Liver (tissue), 8 donors: ENCODE measurements at regions not wholly inside any gene's neighbourhood (a gene's known extent, or its start where the extent isn't known, plus 50 kb on each side); places are given as distances from the start of the nearest gene placed in this dataset.

ENCODE experiments used
- DNase-seq: peaks from one replicate; pipeline ENCODE4 v3.0.0-alpha.2; 2017; ENCODE audit warnings: low spot score
- H3K27ac ChIP-seq, 2 donors: one replicate each; pipeline ENCODE4 v1.7.0; 2013; ENCODE audit warnings: inconsistent platforms in 2 of 2, low read length in 2 of 2, control low read depth in 1 of 2, low read depth in 1 of 2, mild to moderate bottlenecking in 1 of 2
- H3K27me3 ChIP-seq, 4 donors: one replicate each; pipeline versions ENCODE4 v1.6.1 to v1.7.0; 2013; ENCODE audit warnings: low read length in 3 of 4, inconsistent platforms in 1 of 4, mild to moderate bottlenecking in 1 of 4, moderate library complexity in 1 of 4; ENCODE audit not compliant: control insufficient read depth in 4 of 4, insufficient read depth in 4 of 4
- H3K36me3 ChIP-seq, 4 donors: one replicate each; pipeline versions ENCODE4 v1.6.1 to v1.7.0; 2013; ENCODE audit warnings: low read length in 3 of 4, mild to moderate bottlenecking in 3 of 4, low read depth in 1 of 4, moderate library complexity in 1 of 4; ENCODE audit not compliant: control insufficient read depth in 4 of 4, insufficient read depth in 3 of 4
- H3K4me1 ChIP-seq, 4 donors: one replicate each; pipeline versions ENCODE4 v1.6.1 to v1.7.0; 2013; ENCODE audit warnings: low read length in 3 of 4, mild to moderate bottlenecking in 3 of 4, moderate library complexity in 1 of 4; ENCODE audit not compliant: control insufficient read depth in 4 of 4, insufficient read depth in 4 of 4
- H3K4me3 ChIP-seq, 3 donors: one replicate each; pipeline versions ENCODE4 v1.6.1 to v1.7.0; 2013; ENCODE audit warnings: low read length in 3 of 3, control low read depth in 1 of 3, low read depth in 1 of 3, mild to moderate bottlenecking in 1 of 3
- H3K9ac ChIP-seq, 2 donors: one replicate each; pipeline ENCODE4 v1.7.0; 2013; ENCODE audit warnings: low read length in 2 of 2, mild to moderate bottlenecking in 2 of 2, moderate library complexity in 2 of 2, control low read depth in 1 of 2, low read depth in 1 of 2
- H3K9me3 ChIP-seq, 4 donors: one replicate each; pipeline versions ENCODE4 v1.6.1 to v1.7.0; 2013; ENCODE audit warnings: low read length in 3 of 4; ENCODE audit not compliant: control insufficient read depth in 4 of 4
- EGR1 ChIP-seq, 2 donors: IDR thresholded peaks; 2 replicates each; pipeline ENCODE4 v1.6.1; 2016 to 2018; ENCODE audit warnings: antibody characterized with exemption in 2 of 2, low read depth in 2 of 2
- FOXA1 ChIP-seq: IDR thresholded peaks from 2 replicates; pipeline ENCODE4 v1.6.1; 2016; ENCODE audit warnings: antibody characterized with exemption
- FOXA2 ChIP-seq: IDR thresholded peaks from 2 replicates; pipeline ENCODE4 v1.6.1; 2016; ENCODE audit warnings: antibody characterized with exemption
- GABPA ChIP-seq, 2 donors: IDR thresholded peaks in 1 of 2; conservative IDR thresholded peaks in 1 of 2; 2 replicates each; pipeline ENCODE4 v1.6.1; 2016; ENCODE audit warnings: antibody characterized with exemption in 2 of 2, mild to moderate bottlenecking in 1 of 2, moderate library complexity in 1 of 2
- HNF4A ChIP-seq, 2 donors: conservative IDR thresholded peaks; 2 replicates each; pipeline ENCODE4 v1.6.1; 2016; ENCODE audit warnings: antibody characterized with exemption in 2 of 2, mild to moderate bottlenecking in 2 of 2
- HNF4G ChIP-seq: IDR thresholded peaks from 2 replicates; pipeline ENCODE4 v1.6.1; 2016; ENCODE audit warnings: antibody characterized with exemption
- JUND ChIP-seq, 2 donors: IDR thresholded peaks; 2 replicates each; pipeline ENCODE4 v1.6.1; 2016; ENCODE audit warnings: antibody characterized with exemption in 2 of 2
- RXRA ChIP-seq, 2 donors: IDR thresholded peaks; 2 replicates each; pipeline ENCODE4 v1.6.1; 2017 to 2018; ENCODE audit warnings: antibody characterized with exemption in 2 of 2, mild to moderate bottlenecking in 1 of 2
- SP1 ChIP-seq: IDR thresholded peaks from 2 replicates; pipeline ENCODE4 v1.6.1; 2018; ENCODE audit warnings: antibody characterized with exemption, mild to moderate bottlenecking
- TAF1 ChIP-seq: conservative IDR thresholded peaks from 2 replicates; pipeline ENCODE4 v1.6.1; 2016; ENCODE audit warnings: antibody characterized with exemption, mild to moderate bottlenecking
- YY1 ChIP-seq: IDR thresholded peaks from 2 replicates; pipeline ENCODE4 v1.6.1; 2016; ENCODE audit warnings: antibody characterized with exemption, mild to moderate bottlenecking
- WGBS: extraction: QIAGEN DNeasy Blood & Tissue Kit; methylation state at CpG from one replicate; pipeline ENCODE4 v1.1.7; 2013; 5-methylcytosine and 5-hydroxymethylcytosine counted together
- TF ChIP-seq, protein P1 (sequence below): IDR thresholded peaks from 2 replicates; pipeline ENCODE4 v1.6.1; 2016; ENCODE audit warnings: antibody characterized with exemption
- TF ChIP-seq, protein P2 (sequence below): IDR thresholded peaks from 2 replicates; pipeline ENCODE4 v1.6.1; 2016; ENCODE audit warnings: antibody characterized with exemption
- TF ChIP-seq, protein P3 (sequence below): fragments of 150-350 bp; IDR thresholded peaks from 2 replicates; pipeline ENCODE4 v1.5.1; 2017; ENCODE audit warnings: improper control_type of control experiment, low read depth, low read length; ENCODE audit not compliant: missing input control
- donor health status: healthy.
- donor health status: healthy.
- donor health status: healthy.
- donor health status: healthy.
- donor health status: healthy.

DNA sequence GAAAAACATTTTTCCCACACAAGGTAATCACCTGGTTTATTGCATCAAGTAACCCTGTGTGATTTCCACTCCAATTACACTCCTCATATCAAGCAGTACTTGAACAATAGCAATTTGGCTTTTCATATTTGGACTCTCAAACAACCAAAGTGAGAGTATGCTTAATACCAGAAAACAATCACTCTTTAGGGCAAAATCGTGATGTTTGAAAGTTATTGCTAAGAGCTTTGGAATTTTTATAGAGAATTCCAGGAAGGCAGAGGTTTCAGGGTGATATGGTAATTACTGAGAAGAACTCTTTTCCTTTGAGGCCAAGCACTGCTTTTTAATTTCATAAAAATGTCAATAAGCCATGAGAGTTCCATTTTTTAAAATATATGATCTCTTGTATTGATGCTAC lies 779.5 kb upstream of the LRRTM1 start (continued):
- TF ChIP-seq, protein P1, sequence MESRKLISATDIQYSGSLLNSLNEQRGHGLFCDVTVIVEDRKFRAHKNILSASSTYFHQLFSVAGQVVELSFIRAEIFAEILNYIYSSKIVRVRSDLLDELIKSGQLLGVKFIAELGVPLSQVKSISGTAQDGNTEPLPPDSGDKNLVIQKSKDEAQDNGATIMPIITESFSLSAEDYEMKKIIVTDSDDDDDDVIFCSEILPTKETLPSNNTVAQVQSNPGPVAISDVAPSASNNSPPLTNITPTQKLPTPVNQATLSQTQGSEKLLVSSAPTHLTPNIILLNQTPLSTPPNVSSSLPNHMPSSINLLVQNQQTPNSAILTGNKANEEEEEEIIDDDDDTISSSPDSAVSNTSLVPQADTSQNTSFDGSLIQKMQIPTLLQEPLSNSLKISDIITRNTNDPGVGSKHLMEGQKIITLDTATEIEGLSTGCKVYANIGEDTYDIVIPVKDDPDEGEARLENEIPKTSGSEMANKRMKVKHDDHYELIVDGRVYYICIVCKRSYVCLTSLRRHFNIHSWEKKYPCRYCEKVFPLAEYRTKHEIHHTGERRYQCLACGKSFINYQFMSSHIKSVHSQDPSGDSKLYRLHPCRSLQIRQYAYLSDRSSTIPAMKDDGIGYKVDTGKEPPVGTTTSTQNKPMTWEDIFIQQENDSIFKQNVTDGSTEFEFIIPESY: no peak
- no peak for TF ChIP-seq GABPA (IDR thresholded peaks at IDR 0.05 in 1 of 2, conservative IDR thresholded peaks at IDR 0.05 in 1 of 2)

DNA sequence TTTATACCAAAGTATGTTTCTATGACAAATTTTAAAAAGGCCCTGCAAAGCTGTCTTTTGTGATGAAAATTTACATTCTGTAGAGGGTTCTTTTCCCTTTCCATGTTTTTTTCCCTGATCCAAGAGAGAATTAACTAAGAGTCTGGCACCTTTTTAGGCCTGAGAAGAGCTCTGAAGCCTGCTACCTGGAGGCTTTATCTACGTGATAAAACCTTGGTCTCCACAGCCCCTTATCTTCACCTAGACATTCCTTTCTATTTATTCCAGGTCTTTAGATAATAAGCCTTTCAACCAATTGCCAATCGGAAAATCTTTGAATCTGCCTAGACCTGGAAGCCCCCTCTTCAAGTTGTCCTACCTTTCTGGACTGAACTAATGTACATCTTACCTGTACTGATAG lies 774.1 kb upstream of the LRRTM1 start:
- TF ChIP-seq GABPA (IDR thresholded peaks at IDR 0.05 in 1 of 2, conservative IDR thresholded peaks at IDR 0.05 in 1 of 2) (no peak), JUND (IDR thresholded peaks at IDR 0.05) (no peak), HNF4A (conservative IDR thresholded peaks at IDR 0.05) (no peak), YY1 (no peak), RXRA (IDR thresholded peaks at IDR 0.05) (no peak), HNF4G (no peak), SP1 (no peak), TAF1 (no peak), FOXA1 (no peak), EGR1 (IDR thresholded peaks at IDR 0.05; ENCODE audit: low read depth in 2 of 2) (no peak)
- TF ChIP-seq, protein P2, sequence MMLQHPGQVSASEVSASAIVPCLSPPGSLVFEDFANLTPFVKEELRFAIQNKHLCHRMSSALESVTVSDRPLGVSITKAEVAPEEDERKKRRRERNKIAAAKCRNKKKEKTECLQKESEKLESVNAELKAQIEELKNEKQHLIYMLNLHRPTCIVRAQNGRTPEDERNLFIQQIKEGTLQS: no peak
- TF ChIP-seq, protein P3, sequence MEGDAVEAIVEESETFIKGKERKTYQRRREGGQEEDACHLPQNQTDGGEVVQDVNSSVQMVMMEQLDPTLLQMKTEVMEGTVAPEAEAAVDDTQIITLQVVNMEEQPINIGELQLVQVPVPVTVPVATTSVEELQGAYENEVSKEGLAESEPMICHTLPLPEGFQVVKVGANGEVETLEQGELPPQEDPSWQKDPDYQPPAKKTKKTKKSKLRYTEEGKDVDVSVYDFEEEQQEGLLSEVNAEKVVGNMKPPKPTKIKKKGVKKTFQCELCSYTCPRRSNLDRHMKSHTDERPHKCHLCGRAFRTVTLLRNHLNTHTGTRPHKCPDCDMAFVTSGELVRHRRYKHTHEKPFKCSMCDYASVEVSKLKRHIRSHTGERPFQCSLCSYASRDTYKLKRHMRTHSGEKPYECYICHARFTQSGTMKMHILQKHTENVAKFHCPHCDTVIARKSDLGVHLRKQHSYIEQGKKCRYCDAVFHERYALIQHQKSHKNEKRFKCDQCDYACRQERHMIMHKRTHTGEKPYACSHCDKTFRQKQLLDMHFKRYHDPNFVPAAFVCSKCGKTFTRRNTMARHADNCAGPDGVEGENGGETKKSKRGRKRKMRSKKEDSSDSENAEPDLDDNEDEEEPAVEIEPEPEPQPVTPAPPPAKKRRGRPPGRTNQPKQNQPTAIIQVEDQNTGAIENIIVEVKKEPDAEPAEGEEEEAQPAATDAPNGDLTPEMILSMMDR: no peak
- Histone ChIP-seq H3K27ac (no peak overlapping the region), H3K36me3 (no peaks in the 10 kb centered on the region), H3K9ac (no peak overlapping the region), H3K9me3 (no peaks in the 10 kb centered on the region), H3K27me3 (no peaks in the 10 kb centered on the region), H3K4me1 (no peaks in the 10 kb centered on the region), H3K4me3 (no peak overlapping the region)
- 58% methylated on average over 2 of the region's 2 CpGs for WGBS
- no peak for DNase-seq

DNA sequence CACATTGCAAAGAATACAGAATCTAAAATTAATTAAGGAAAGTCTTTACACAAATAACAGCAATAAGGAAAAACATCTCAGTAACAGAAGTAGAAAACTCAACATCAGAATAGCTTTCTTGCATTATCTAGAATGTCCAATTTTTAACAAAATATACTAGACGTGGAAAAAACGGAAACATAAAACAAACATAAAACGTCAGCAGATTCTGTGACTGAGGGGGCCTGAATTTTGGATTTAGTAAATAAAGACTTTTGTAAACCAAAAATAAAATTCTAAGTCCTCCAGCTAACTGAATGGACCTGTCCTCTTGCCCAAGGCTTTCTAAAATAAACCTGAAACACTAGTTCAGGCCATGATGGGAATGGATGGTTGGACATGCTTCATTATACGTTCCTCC lies 773.5 kb upstream of the LRRTM1 start:
- no peaks in the 10 kb centered on the region for H3K9me3 ChIP-seq
- H3K4me1 ChIP-seq: no peaks in the 10 kb centered on the region
- no peak overlapping the region for H3K4me3 ChIP-seq
- WGBS: 66% methylated on average over 4 of the region's 4 CpGs
- H3K27me3 ChIP-seq: no peaks in the 10 kb centered on the region
- no peak overlapping the region for H3K9ac ChIP-seq
- no peak for DNase-seq
- no peaks in the 10 kb centered on the region for H3K36me3 ChIP-seq
- H3K27ac ChIP-seq: no peak overlapping the region
- TF ChIP-seq YY1 (no peak), TAF1 (no peak), SP1 (no peak), FOXA2 (no peak)
- TF ChIP-seq, protein P1: no peak
